PC-9 (cell line): ENCODE measurements at regions not wholly inside any gene's neighbourhood (a gene's known extent, or its start where the extent isn't known, plus 50 kb on each side); places are given as distances from the start of the nearest gene placed in this dataset.

Experiments
- BruUV-seq: library from RNA; stranded (reverse); fragments of 400-500 nt; replicated peaks from 2 replicates; lab custom pipeline; 2021; lab: Mats Ljungman, UMichigan
- CTCF ChIA-PET: fragments of 300-600 bp; sonication (Branson Sonifier 250); formaldehyde crosslinking; loops from one replicate; lab custom pipeline; 2022; ENCODE audit warnings: antibody characterized with exemption; lab: Charles Lee
- POLR2A ChIA-PET: fragments of 300-600 bp; sonication (Branson Sonifier 250); formaldehyde crosslinking; loops from one replicate; lab custom pipeline; 2022; ENCODE audit warnings: antibody characterized with exemption; ENCODE audit not compliant: unreplicated experiment; lab: Charles Lee
- DNase-seq, 2 experiments: peaks; one replicate each; pipeline versions ENCODE4 v3.0.0 to v3.0.0-alpha.2; 2015 to 2022; ENCODE audit warnings: mixed read lengths in 1 of 2
- H2AFZ ChIP-seq: fragments of 200-600 bp; sonication (generic); 2 replicates; pipeline ENCODE4 v1.8.1; 2017; ENCODE audit warnings: antibody characterized with exemption
- H3F3A ChIP-seq: fragments of 200-600 bp; sonication (generic); 2 replicates; pipeline ENCODE4 v1.8.1; 2017; ENCODE audit warnings: antibody characterized with exemption, mild to moderate bottlenecking, low read depth; ENCODE audit not compliant: insufficient read depth
- H3K27ac ChIP-seq: fragments of 200-600 bp; sonication (generic); 2 replicates; pipeline ENCODE4 v1.6.1; 2016; ENCODE audit warnings: mixed run types
- H3K27me3 ChIP-seq: fragments of 200-600 bp; sonication (generic); 2 replicates; pipeline ENCODE4 v1.6.1; 2016; ENCODE audit warnings: low read depth, mixed run types; ENCODE audit not compliant: insufficient read depth
- H3K36me3 ChIP-seq: fragments of 200-600 bp; sonication (generic); 2 replicates; pipeline ENCODE4 v1.6.1; 2016; ENCODE audit warnings: low read depth, mixed run types
- H3K4me1 ChIP-seq: fragments of 200-600 bp; sonication (generic); replicated peaks from 2 replicates; pipeline ENCODE4 v1.6.1; 2016; ENCODE audit warnings: mixed run types; ENCODE audit not compliant: insufficient read depth
- H3K4me2 ChIP-seq: fragments of 200-600 bp; sonication (generic); 2 replicates; pipeline ENCODE4 v1.6.1; 2017; ENCODE audit warnings: mixed run types
- H3K4me3 ChIP-seq: fragments of 200-600 bp; sonication (generic); 2 replicates; pipeline ENCODE4 v1.6.1; 2016; ENCODE audit warnings: mixed run types
- H3K79me2 ChIP-seq: fragments of 200-600 bp; sonication (generic); 2 replicates; pipeline ENCODE4 v1.6.1; 2017; ENCODE audit warnings: low read depth, mixed run types
- H3K9me2 ChIP-seq: fragments of 200-600 bp; sonication (generic); 2 replicates; pipeline ENCODE4 v1.8.1; 2017; ENCODE audit warnings: mild to moderate bottlenecking; ENCODE audit not compliant: insufficient read depth
- H3K9me3 ChIP-seq: fragments of 200-600 bp; sonication (generic); 2 replicates; pipeline ENCODE4 v1.8.1; 2016; ENCODE audit warnings: low read depth; ENCODE audit not compliant: insufficient read depth
- H4K20me1 ChIP-seq: fragments of 200-600 bp; sonication (generic); 2 replicates; pipeline ENCODE4 v1.8.1; 2017; ENCODE audit not compliant: insufficient read depth
- EZH2 ChIP-seq: fragments of 200-600 bp; sonication (generic); IDR thresholded peaks from 2 replicates; pipeline ENCODE4 v1.8.0; 2017; ENCODE audit warnings: antibody characterized with exemption, low read depth
- intact Hi-C: fragments of 100-400 bp; cut with micrococcal nuclease; formaldehyde crosslinking; loops from one replicate; pipeline ENCODE4 v1.10.0; 2022; ENCODE audit not compliant: unreplicated experiment
- TF ChIP-seq, protein P1 (sequence below): fragments of 200-600 bp; sonication (generic); conservative IDR thresholded peaks from 2 replicates; pipeline ENCODE4 v1.6.1; 2017; ENCODE audit warnings: mixed run types, antibody characterized with exemption, mild to moderate bottlenecking, moderate library complexity

DNA sequence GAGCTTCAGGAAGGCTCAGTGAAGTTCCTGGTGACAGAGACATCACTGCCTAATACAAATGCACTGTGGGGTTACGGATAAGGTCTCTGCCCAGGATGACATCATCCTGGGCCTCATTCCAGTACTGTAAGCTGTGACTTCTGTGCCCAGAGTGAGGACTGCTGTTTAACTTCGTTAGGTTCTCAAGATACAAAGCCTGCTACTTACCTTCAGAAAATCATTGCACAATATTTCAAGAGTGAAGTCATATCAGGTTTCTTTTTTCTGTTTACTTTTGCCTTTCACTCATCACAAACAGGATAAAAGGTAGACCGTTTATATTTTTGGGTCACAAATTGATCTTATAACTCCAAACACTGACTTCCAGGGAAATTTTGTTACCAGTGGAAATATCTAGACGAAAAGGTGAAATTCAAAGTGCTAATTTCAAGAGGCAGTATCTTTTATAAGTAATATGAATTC is 241.2 kb downstream of the PIK3R1 start:
- peaks cover 51% of the 10 kb centered on the region for H3K4me1 ChIP-seq
- peaks cover 18% of the 10 kb centered on the region; the same call in 1 of the 2 replicates for H3F3A ChIP-seq
- ChIA-PET POLR2A (no interaction called here), CTCF (interaction anchor here (1.3 kb wide), 1 partner anchor 22 kb away, joined by 4 read pairs; no protein-coding TSS in a partner anchor)
- no peaks in the 10 kb centered on the region for H3K27me3 ChIP-seq
- H3K4me3 ChIP-seq = no peak overlapping the region
- peak; percentile 63 to 95 for DNase-seq
- no peaks in the 10 kb centered on the region for H3K79me2 ChIP-seq
- no peaks in the 10 kb centered on the region for H3K9me2 ChIP-seq
- no peaks in the 10 kb centered on the region for H4K20me1 ChIP-seq
- TF ChIP-seq, protein P1, sequence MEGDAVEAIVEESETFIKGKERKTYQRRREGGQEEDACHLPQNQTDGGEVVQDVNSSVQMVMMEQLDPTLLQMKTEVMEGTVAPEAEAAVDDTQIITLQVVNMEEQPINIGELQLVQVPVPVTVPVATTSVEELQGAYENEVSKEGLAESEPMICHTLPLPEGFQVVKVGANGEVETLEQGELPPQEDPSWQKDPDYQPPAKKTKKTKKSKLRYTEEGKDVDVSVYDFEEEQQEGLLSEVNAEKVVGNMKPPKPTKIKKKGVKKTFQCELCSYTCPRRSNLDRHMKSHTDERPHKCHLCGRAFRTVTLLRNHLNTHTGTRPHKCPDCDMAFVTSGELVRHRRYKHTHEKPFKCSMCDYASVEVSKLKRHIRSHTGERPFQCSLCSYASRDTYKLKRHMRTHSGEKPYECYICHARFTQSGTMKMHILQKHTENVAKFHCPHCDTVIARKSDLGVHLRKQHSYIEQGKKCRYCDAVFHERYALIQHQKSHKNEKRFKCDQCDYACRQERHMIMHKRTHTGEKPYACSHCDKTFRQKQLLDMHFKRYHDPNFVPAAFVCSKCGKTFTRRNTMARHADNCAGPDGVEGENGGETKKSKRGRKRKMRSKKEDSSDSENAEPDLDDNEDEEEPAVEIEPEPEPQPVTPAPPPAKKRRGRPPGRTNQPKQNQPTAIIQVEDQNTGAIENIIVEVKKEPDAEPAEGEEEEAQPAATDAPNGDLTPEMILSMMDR = no peak
- no peak for TF ChIP-seq EZH2
- no peaks in the 10 kb centered on the region; the same call in none of the 2 replicates for H3K9me3 ChIP-seq
- H3K36me3 ChIP-seq = no peaks in the 10 kb centered on the region
- H3K4me2 ChIP-seq = peak overlapping the region; percentile 62
- H2AFZ ChIP-seq = no peak overlapping the region
- BruUV-seq = no TSS peak
- peak overlapping the region; percentile 70 for H3K27ac ChIP-seq
- intact Hi-C loops = loop anchor here (1.0 to 10.0 kb wide), 5 partner anchors 22 to 228 kb away; no protein-coding TSS in a partner anchor

GRCh38 chr5:68457285-68457684 is 241.7 kb downstream of the PIK3R1 start:
- H3K4me3 ChIP-seq = no peak overlapping the region
- no peak overlapping the region for H2AFZ ChIP-seq
- H3K9me2 ChIP-seq = no peaks in the 10 kb centered on the region
- H3K79me2 ChIP-seq = no peaks in the 10 kb centered on the region
- H3K27ac ChIP-seq = peak overlapping the region; percentile 70
- H3F3A ChIP-seq = peaks cover 18% of the 10 kb centered on the region; the same call in 1 of the 2 replicates
- no TSS peak for BruUV-seq
- no peaks in the 10 kb centered on the region for H4K20me1 ChIP-seq
- intact Hi-C loops = loop anchor here (2.0 to 10.0 kb wide), 3 partner anchors 60 to 228 kb away; no protein-coding TSS in a partner anchor
- peaks cover 46% of the 10 kb centered on the region for H3K4me1 ChIP-seq
- peak overlapping the region; percentile 62 for H3K4me2 ChIP-seq
- ChIA-PET POLR2A (no interaction called here), CTCF (interaction anchor here (1.3 kb wide), 1 partner anchor 23 kb away, joined by 4 read pairs; no protein-coding TSS in a partner anchor)
- TF ChIP-seq EZH2 = no peak
- TF ChIP-seq, protein P1 = no peak
- H3K36me3 ChIP-seq = no peaks in the 10 kb centered on the region
- DNase-seq = no peak
- H3K9me3 ChIP-seq = no peaks in the 10 kb centered on the region; the same call in none of the 2 replicates
- H3K27me3 ChIP-seq = no peaks in the 10 kb centered on the region

- Histone ChIP-seq H3K4me2 (no peak overlapping the region), H3K27me3 (no peaks in the 10 kb centered on the region), H3K36me3 (no peaks in the 10 kb centered on the region), H4K20me1 (no peaks in the 10 kb centered on the region), H3K4me3 (no peak overlapping the region), H3F3A (peaks cover 18% of the 10 kb centered on the region; the same call in 1 of the 2 replicates), H3K4me1 (peaks cover 40% of the 10 kb centered on the region), H3K27ac (no peak overlapping the region), H3K9me3 (no peaks in the 10 kb centered on the region; the same call in 1 of the 2 replicates), H3K79me2 (no peaks in the 10 kb centered on the region), H3K9me2 (no peaks in the 10 kb centered on the region), H2AFZ (no peak overlapping the region)
- no peak for DNase-seq
- intact Hi-C loops = loop anchor here (5.0 to 10.0 kb wide), 2 partner anchors 61 to 226 kb away; no protein-coding TSS in a partner anchor
- no TSS peak for BruUV-seq
- ChIA-PET CTCF (interaction anchor here (0.5 to 0.6 kb wide), 2 partner anchors 108 to 172 kb away, joined by 3 read pairs; no protein-coding TSS in a partner anchor), POLR2A (interaction anchor here (0.7 kb wide), 1 partner anchor 170 kb away, joined by 3 read pairs; no protein-coding TSS in a partner anchor)
- TF ChIP-seq EZH2 = no peak
- TF ChIP-seq, protein P1 = no peak
Measured at GRCh38 chr5:68458416-68459021, 243.0 kb downstream of the PIK3R1 start.
